ENCODE measurements at regions not wholly inside any gene's neighbourhood (a gene's known extent, or its start where the extent isn't known, plus 50 kb on each side); places are given as distances from the start of the nearest gene placed in this dataset.

GRCh38 chr2:182530636-182531035, 103.8 kb upstream of the PDE1A start:
- TF ChIP-seq CTCF (IDR thresholded peaks at IDR 0.05) (no peak), POLR2A (IDR thresholded peaks at IDR 0.05) (no peak), EP300 (IDR thresholded peaks at IDR 0.05) (no peak)

Measured in tibial nerve (tissue), 4 donors.